ENCODE measurements at regions not wholly inside any gene's neighbourhood (a gene's known extent, or its start where the extent isn't known, plus 50 kb on each side); places are given as distances from the start of the nearest gene placed in this dataset.

DNA sequence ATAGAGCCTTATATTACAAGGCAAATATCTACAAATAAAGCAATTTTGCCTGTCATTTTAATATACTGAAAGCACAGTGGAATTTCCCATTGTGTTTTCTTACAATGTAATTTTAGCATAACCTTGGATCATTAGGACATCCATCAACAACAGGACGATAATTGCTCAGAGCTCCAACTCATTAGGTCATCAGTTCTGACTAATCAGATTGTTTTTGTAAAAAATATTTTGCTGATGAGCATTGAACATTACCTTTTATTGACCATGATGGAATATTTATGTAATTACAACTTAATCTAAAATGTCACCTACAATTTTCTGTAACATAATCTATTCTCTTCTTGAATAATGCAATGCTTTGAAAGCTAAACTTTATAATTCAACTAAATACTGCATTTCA, 215.3 kb upstream of the DSEL start:
- Histone ChIP-seq H3K9me3 (ENCODE audit: control insufficient read depth, insufficient read depth, low read length) (no peaks in the 10 kb centered on the region), H3K36me3 (ENCODE audit: insufficient read depth, low read length) (no peaks in the 10 kb centered on the region), H3K4me1 (ENCODE audit: insufficient read depth, low read length) (no peaks in the 10 kb centered on the region), H3K9ac (ENCODE audit: low read depth, low read length) (no peak overlapping the region)

GRCh38 chr18:67730886-67731285, 214.4 kb upstream of the DSEL start:
- Histone ChIP-seq H3K4me1 (ENCODE audit: insufficient read depth, low read length) (no peaks in the 10 kb centered on the region), H3K9ac (ENCODE audit: low read depth, low read length) (no peak overlapping the region), H3K9me3 (ENCODE audit: control insufficient read depth, insufficient read depth, low read length) (no peaks in the 10 kb centered on the region), H3K36me3 (ENCODE audit: insufficient read depth, low read length) (no peaks in the 10 kb centered on the region)

- no peaks in the 10 kb centered on the region for H3K9me3 ChIP-seq (ENCODE audit: control insufficient read depth, insufficient read depth, low read length)
- no peak overlapping the region for H3K9ac ChIP-seq (ENCODE audit: low read depth, low read length)
- no peaks in the 10 kb centered on the region for H3K4me1 ChIP-seq (ENCODE audit: insufficient read depth, low read length)
- no peaks in the 10 kb centered on the region for H3K36me3 ChIP-seq (ENCODE audit: insufficient read depth, low read length)
Observed at GRCh38 chr18:67728364-67728763, 211.8 kb upstream of the DSEL start.

DNA sequence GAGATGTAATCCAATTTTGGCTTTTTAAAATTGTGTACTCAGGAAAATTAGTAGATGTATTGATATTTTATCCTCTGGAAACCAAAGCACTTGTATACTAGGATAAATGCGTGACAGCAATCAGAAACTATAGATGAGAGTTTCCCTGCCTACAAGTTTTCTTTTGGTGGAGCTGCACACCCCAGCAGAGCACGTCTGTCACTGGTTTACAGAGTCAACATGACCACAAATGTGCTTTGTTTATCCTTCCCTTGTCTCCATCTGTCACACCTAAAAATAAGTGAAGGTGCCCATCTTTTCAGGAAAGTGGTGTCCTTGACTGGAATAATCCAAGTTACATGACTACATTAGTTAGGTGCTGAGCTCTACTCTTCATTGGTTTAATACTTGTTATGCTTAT, 210.4 kb upstream of the DSEL start:
- H3K9me3 ChIP-seq (ENCODE audit: control insufficient read depth, insufficient read depth, low read length), result no peaks in the 10 kb centered on the region
- no peak overlapping the region for H3K9ac ChIP-seq (ENCODE audit: low read depth, low read length)
- H3K36me3 ChIP-seq (ENCODE audit: insufficient read depth, low read length), result no peaks in the 10 kb centered on the region
- H3K4me1 ChIP-seq (ENCODE audit: insufficient read depth, low read length), result no peaks in the 10 kb centered on the region

DNA sequence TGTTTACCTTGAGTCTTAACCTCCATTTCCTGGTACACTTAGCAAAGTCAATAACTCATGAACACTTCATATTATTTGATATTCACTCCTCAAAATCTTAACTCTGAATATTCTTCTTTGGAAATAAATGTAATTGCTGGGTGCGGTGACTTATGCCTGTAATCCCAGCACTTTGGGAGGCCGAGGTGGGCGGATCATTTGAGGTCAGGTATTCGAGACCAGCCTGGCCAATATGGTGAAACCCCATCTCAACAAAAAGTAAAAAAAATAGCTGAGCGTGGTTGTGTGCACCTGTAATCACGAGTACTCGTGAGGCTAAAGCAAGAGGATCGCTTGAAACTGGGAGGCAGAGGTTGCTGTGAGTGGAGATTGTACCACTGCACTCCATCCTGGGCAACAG, 201.3 kb upstream of the DSEL start:
- H3K9ac ChIP-seq (ENCODE audit: low read depth, low read length), result no peak overlapping the region
- H3K36me3 ChIP-seq (ENCODE audit: insufficient read depth, low read length), result no peaks in the 10 kb centered on the region

DNA sequence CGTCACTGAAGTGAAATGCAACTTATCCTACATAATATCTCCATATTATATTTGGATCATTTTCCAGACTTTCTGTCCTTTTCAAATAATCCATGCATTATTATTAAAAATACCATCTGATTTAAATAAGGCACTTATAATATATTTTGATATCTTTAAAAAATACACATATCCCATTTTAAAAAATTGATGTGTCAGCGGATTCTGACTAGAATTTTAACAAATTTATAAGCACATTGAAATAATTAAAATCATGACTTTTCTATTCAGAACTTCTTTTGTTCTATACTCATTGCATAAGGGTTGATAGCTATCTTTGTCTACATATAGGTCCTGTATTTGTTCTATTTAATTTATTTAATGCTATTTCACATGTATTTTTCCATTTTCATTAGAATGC, 199.0 kb upstream of the DSEL start:
- Histone ChIP-seq H3K4me1 (ENCODE audit: insufficient read depth, low read length) (no peaks in the 10 kb centered on the region), H3K9ac (ENCODE audit: low read depth, low read length) (no peak overlapping the region), H3K36me3 (ENCODE audit: insufficient read depth, low read length) (no peaks in the 10 kb centered on the region), H3K9me3 (ENCODE audit: control insufficient read depth, insufficient read depth, low read length) (no peaks in the 10 kb centered on the region)

More for the DNA sequence above, 201.3 kb upstream of the DSEL start:
- H3K4me1 ChIP-seq (ENCODE audit: insufficient read depth, low read length), result no peaks in the 10 kb centered on the region
- no peaks in the 10 kb centered on the region for H3K9me3 ChIP-seq (ENCODE audit: control insufficient read depth, insufficient read depth, low read length)

DNA sequence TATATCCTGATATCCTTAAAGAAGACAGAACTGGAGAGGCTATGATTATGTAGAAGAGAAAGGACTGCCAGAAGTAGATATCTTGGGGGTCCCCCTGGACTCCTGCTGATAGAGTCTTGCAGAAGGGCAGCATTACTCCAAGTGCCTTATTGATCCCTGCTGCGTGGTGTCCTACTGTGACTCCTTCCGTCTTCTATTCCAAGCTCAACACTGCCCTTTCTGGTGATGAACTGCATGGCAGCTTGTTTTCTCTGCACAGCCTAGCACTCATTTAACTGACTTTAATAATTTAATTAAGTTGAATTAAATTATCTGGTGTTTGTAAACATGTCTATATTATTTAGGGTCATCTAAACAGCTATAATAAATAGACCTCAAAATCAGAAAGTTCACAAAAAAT, 194.1 kb upstream of the DSEL start:
- Histone ChIP-seq H3K36me3 (ENCODE audit: insufficient read depth, low read length) (no peaks in the 10 kb centered on the region), H3K4me1 (ENCODE audit: insufficient read depth, low read length) (peaks cover 5% of the 10 kb centered on the region), H3K9me3 (ENCODE audit: control insufficient read depth, insufficient read depth, low read length) (no peaks in the 10 kb centered on the region), H3K9ac (ENCODE audit: low read depth, low read length) (no peak overlapping the region)

DNA sequence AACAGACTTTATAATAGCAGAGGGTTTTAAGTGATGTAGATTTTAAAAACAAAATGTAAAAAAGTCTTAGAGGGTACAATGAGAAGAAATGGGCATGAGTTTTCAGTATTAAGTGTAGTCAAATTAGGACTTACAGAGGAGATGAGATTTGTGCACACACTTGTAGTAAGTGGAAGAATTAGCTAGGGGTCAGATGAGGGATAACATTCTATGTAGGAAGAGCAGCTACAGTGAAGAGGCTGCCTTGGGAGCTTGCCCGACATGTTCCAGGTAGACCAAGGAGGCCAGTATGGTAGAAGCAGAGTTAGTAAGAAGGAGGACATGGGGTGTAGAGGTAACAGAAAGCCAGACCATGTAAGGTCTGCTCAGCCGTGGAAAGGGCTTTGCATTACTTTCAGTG, 189.2 kb upstream of the DSEL start:
- no peak overlapping the region for H3K9ac ChIP-seq (ENCODE audit: low read depth, low read length)
- peaks cover 5% of the 10 kb centered on the region for H3K4me1 ChIP-seq (ENCODE audit: insufficient read depth, low read length)
- H3K36me3 ChIP-seq (ENCODE audit: insufficient read depth, low read length), result no peaks in the 10 kb centered on the region
- no peaks in the 10 kb centered on the region; the same call in 1 of the 2 replicates for H3K9me3 ChIP-seq (ENCODE audit: control insufficient read depth, insufficient read depth, low read length)

DNA sequence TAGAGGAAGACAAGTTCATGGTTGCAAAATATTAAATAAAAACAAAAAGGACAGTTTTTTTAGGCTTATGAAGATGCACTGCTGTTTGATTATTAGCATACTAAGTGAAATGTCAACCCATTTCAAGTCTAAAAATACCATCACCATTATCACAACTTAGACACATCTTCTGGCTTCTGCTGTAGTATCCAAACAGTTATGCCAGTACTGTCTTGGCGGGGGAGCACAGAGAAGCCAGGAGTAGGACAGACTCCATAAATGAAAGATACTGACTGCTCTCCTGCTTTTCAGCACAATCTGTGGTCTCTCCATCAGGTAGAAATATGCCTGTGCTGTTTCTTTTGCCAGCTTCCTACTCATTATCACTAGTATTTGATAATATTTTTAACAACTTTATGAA, 179.2 kb upstream of the DSEL start:
- Histone ChIP-seq H3K4me1 (ENCODE audit: insufficient read depth, low read length) (peaks cover 3% of the 10 kb centered on the region; the same call in 1 of the 2 replicates), H3K9ac (ENCODE audit: low read depth, low read length) (no peak overlapping the region), H3K9me3 (ENCODE audit: control insufficient read depth, insufficient read depth, low read length) (no peaks in the 10 kb centered on the region; the same call in 1 of the 2 replicates), H3K36me3 (ENCODE audit: insufficient read depth, low read length) (no peaks in the 10 kb centered on the region)

DNA sequence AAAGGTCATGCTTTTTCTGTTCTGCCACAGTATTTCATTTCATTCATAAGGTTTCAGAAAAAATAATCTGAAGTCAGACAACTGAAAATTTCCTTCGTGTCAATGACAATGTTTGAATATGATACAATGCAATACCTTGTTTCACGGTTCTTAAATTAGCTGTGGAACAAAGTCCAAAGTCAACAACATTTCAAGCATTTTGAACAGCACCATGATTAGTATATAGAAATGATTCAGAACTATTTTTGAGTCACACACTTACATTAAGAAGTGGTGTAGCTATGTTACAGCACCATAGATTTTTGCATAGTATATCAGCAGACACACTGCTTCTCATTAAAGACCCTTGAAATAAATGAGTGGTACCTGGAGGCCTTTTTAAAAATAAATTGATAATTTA, 178.3 kb upstream of the DSEL start:
- H3K4me1 ChIP-seq (ENCODE audit: insufficient read depth, low read length), result peaks cover 5% of the 10 kb centered on the region; the same call in 1 of the 2 replicates
- H3K36me3 ChIP-seq (ENCODE audit: insufficient read depth, low read length), result no peaks in the 10 kb centered on the region
- H3K9me3 ChIP-seq (ENCODE audit: control insufficient read depth, insufficient read depth, low read length), result no peaks in the 10 kb centered on the region
- H3K9ac ChIP-seq (ENCODE audit: low read depth, low read length), result no peak overlapping the region

GRCh38 chr18:67692811-67693210, 176.3 kb upstream of the DSEL start:
- H3K4me1 ChIP-seq (ENCODE audit: insufficient read depth, low read length), result peaks cover 5% of the 10 kb centered on the region; the same call in 1 of the 2 replicates
- no peak overlapping the region for H3K9ac ChIP-seq (ENCODE audit: low read depth, low read length)

GRCh38 chr18:67682516-67682915, 166.0 kb upstream of the DSEL start:
- no peak overlapping the region for H3K9ac ChIP-seq (ENCODE audit: low read depth, low read length)
- no peaks in the 10 kb centered on the region for H3K4me1 ChIP-seq (ENCODE audit: insufficient read depth, low read length)
- H3K9me3 ChIP-seq (ENCODE audit: control insufficient read depth, insufficient read depth, low read length), result no peaks in the 10 kb centered on the region
- H3K36me3 ChIP-seq (ENCODE audit: insufficient read depth, low read length), result no peaks in the 10 kb centered on the region

More at GRCh38 chr18:67692811-67693210, 176.3 kb upstream of the DSEL start:
- Histone ChIP-seq H3K36me3 (ENCODE audit: insufficient read depth, low read length) (no peaks in the 10 kb centered on the region), H3K9me3 (ENCODE audit: control insufficient read depth, insufficient read depth, low read length) (no peaks in the 10 kb centered on the region)

GRCh38 chr18:67677489-67677888, 161.0 kb upstream of the DSEL start:
- no peaks in the 10 kb centered on the region for H3K9me3 ChIP-seq (ENCODE audit: control insufficient read depth, insufficient read depth, low read length)
- H3K9ac ChIP-seq (ENCODE audit: low read depth, low read length), result no peak overlapping the region
- H3K4me1 ChIP-seq (ENCODE audit: insufficient read depth, low read length), result no peaks in the 10 kb centered on the region; the same call in 1 of the 2 replicates
- H3K36me3 ChIP-seq (ENCODE audit: insufficient read depth, low read length), result no peaks in the 10 kb centered on the region

- Histone ChIP-seq H3K9ac (ENCODE audit: low read depth, low read length) (no peak overlapping the region), H3K4me1 (ENCODE audit: insufficient read depth, low read length) (no peaks in the 10 kb centered on the region; the same call in 1 of the 2 replicates), H3K36me3 (ENCODE audit: insufficient read depth, low read length) (no peaks in the 10 kb centered on the region), H3K9me3 (ENCODE audit: control insufficient read depth, insufficient read depth, low read length) (no peaks in the 10 kb centered on the region)
Observed at GRCh38 chr18:67672716-67673115, 156.2 kb upstream of the DSEL start.

GRCh38 chr18:67672155-67672554, 155.6 kb upstream of the DSEL start:
- H3K9ac ChIP-seq (ENCODE audit: low read depth, low read length), result no peak overlapping the region
- H3K36me3 ChIP-seq (ENCODE audit: insufficient read depth, low read length), result no peaks in the 10 kb centered on the region
- no peaks in the 10 kb centered on the region for H3K9me3 ChIP-seq (ENCODE audit: control insufficient read depth, insufficient read depth, low read length)
- H3K4me1 ChIP-seq (ENCODE audit: insufficient read depth, low read length), result no peaks in the 10 kb centered on the region; the same call in 1 of the 2 replicates

DNA sequence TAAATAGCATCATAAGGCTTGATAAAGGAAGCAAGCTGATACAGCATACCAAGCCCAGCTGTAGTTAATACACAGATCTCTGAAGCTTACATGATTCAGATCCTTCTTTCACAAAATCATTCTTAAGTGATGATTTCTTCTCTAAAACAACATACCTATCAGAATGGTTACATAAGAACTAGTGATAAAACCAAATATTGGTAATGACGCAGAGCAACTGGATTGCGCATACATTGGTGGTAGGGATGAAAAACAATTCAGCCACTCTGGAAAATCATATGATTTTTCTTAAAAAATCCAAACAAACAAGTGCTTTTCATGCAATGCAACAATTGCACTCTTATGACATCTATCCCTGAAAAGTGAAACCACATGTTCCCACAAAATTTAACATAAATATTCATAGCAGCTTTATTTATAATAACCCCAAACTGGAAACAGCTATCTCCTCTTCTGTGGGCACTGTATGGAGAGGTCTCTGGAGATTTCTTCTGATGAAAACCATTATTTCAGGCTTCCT, 153.6 kb upstream of the DSEL start:
- no peak overlapping the region for H3K9ac ChIP-seq (ENCODE audit: low read depth, low read length)
- no peaks in the 10 kb centered on the region for H3K36me3 ChIP-seq (ENCODE audit: insufficient read depth, low read length)
- no peaks in the 10 kb centered on the region; the same call in 1 of the 2 replicates for H3K4me1 ChIP-seq (ENCODE audit: insufficient read depth, low read length)
- H3K9me3 ChIP-seq (ENCODE audit: control insufficient read depth, insufficient read depth, low read length), result no peaks in the 10 kb centered on the region
